ENCODE measurements at regions not wholly inside any gene's neighbourhood (a gene's known extent, or its start where the extent isn't known, plus 50 kb on each side); places are given as distances from the start of the nearest gene placed in this dataset.

DNA sequence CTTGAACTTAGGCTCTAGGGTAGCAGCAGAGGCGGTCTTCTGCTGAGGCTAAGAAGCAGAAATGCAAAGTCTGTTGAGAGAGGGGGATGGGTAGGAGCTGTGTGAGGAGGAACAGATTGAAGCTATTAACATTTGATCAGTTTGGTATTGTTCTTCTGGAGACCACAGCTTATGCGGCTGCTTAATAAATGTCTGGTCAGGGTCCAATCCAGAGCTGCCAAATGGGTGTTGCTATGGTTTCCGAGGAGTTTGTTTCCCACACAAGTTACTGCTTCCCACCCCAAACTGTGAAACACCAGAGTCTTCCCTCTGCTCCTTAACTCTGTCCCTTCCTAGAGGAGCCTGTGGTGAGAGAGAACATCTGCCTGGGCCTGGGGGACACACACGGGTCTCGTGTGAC is 142.2 kb upstream of the KLF4 start:
- TF ChIP-seq, protein P1, sequence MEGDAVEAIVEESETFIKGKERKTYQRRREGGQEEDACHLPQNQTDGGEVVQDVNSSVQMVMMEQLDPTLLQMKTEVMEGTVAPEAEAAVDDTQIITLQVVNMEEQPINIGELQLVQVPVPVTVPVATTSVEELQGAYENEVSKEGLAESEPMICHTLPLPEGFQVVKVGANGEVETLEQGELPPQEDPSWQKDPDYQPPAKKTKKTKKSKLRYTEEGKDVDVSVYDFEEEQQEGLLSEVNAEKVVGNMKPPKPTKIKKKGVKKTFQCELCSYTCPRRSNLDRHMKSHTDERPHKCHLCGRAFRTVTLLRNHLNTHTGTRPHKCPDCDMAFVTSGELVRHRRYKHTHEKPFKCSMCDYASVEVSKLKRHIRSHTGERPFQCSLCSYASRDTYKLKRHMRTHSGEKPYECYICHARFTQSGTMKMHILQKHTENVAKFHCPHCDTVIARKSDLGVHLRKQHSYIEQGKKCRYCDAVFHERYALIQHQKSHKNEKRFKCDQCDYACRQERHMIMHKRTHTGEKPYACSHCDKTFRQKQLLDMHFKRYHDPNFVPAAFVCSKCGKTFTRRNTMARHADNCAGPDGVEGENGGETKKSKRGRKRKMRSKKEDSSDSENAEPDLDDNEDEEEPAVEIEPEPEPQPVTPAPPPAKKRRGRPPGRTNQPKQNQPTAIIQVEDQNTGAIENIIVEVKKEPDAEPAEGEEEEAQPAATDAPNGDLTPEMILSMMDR (conservative IDR thresholded peaks at IDR 0.05 in 1 of 2, IDR thresholded peaks at IDR 0.05 in 1 of 2; ENCODE audit: extremely low read depth in 1 of 2, insufficient read depth in 1 of 2, low read depth in 1 of 2, low read length in 2 of 2) = no peak
- TF ChIP-seq EZH2 (IDR thresholded peaks at IDR 0.05; ENCODE audit: borderline replicate concordance, low read length) = no peak
